GM23338 (cell line): ENCODE measurements at regions not wholly inside any gene's neighbourhood (a gene's known extent, or its start where the extent isn't known, plus 50 kb on each side); places are given as distances from the start of the nearest gene placed in this dataset.

Experiments used
- ATAC-seq: fragments of 200-7000 bp; cut with Tn5 transposase; 3 replicates; pipeline ENCODE4 v1.9.1; 2020
- DNase-seq: peaks from one replicate; pipeline ENCODE4 v3.0.0-alpha.2; 2015; ENCODE audit warnings: low spot score
- H2AFZ ChIP-seq: fragments of 200-600 bp; sonication (generic); 2 replicates; pipeline ENCODE4 v1.8.0; 2016; ENCODE audit warnings: antibody characterized with exemption, mild to moderate bottlenecking, moderate library complexity
- H3F3A ChIP-seq: fragments of 200-600 bp; sonication (generic); replicated peaks from 2 replicates; pipeline ENCODE4 v1.8.0; 2017; ENCODE audit warnings: antibody characterized with exemption, mixed run types, low read depth
- H3K27ac ChIP-seq: fragments of 200-600 bp; sonication (generic); 2 replicates; pipeline ENCODE4 v1.6.1; 2016; ENCODE audit warnings: low read depth
- H3K27me3 ChIP-seq: fragments of 200-600 bp; sonication (generic); 2 replicates; pipeline ENCODE4 v1.8.0; 2016; ENCODE audit warnings: mild to moderate bottlenecking, mixed run types, moderate library complexity; ENCODE audit not compliant: insufficient read depth
- H3K36me3 ChIP-seq: fragments of 200-600 bp; sonication (generic); 2 replicates; pipeline ENCODE4 v1.8.0; 2016; ENCODE audit warnings: mild to moderate bottlenecking; ENCODE audit not compliant: insufficient read depth
- H3K4me1 ChIP-seq: fragments of 200-600 bp; sonication (generic); 2 replicates; pipeline ENCODE4 v1.8.0; 2016; ENCODE audit warnings: mild to moderate bottlenecking, moderate library complexity; ENCODE audit not compliant: insufficient read depth
- H3K4me2 ChIP-seq: fragments of 200-600 bp; sonication (generic); 2 replicates; pipeline ENCODE4 v1.7.1; 2017; ENCODE audit warnings: mixed run types
- H3K4me3 ChIP-seq: fragments of 200-600 bp; sonication (generic); 2 replicates; pipeline ENCODE4 v1.6.1; 2016; ENCODE audit warnings: mixed run types
- H3K79me2 ChIP-seq: fragments of 200-600 bp; sonication (generic); replicated peaks from 2 replicates; pipeline ENCODE4 v1.8.0; 2017; ENCODE audit warnings: mild to moderate bottlenecking; ENCODE audit not compliant: insufficient read depth
- H3K9me2 ChIP-seq: fragments of 200-600 bp; sonication (generic); 2 replicates; pipeline ENCODE4 v1.8.0; 2017; ENCODE audit not compliant: insufficient read depth
- H4K20me1 ChIP-seq: fragments of 200-600 bp; sonication (generic); replicated peaks from 2 replicates; pipeline ENCODE4 v1.8.0; 2017; ENCODE audit warnings: mild to moderate bottlenecking; ENCODE audit not compliant: insufficient read depth
- H3K27ac Mint-ChIP-seq: 2 replicates; pipeline ENCODE4 v1.8.0; 2020; ENCODE audit warnings: inconsistent platforms, mild to moderate bottlenecking, moderate library complexity, mixed read lengths
- H3K27me3 Mint-ChIP-seq: 3 replicates; pipeline ENCODE4 v1.8.0; 2022; ENCODE audit warnings: low read depth, mild to moderate bottlenecking, moderate library complexity, mixed read lengths, inconsistent platforms; ENCODE audit not compliant: insufficient read depth, poor library complexity
- H3K36me3 Mint-ChIP-seq: 3 replicates; pipeline ENCODE4 v1.8.0; 2021; ENCODE audit warnings: low read depth, mild to moderate bottlenecking, inconsistent platforms, moderate library complexity, mixed read lengths
- H3K4me1 Mint-ChIP-seq: 3 replicates; pipeline ENCODE4 v1.8.0; 2020; ENCODE audit warnings: mild to moderate bottlenecking, inconsistent platforms, mixed read lengths
- H3K4me3 Mint-ChIP-seq: 3 replicates; pipeline ENCODE4 v1.8.0; 2021; ENCODE audit warnings: moderate library complexity, mild to moderate bottlenecking, inconsistent platforms, mixed read lengths
- H3K9me3 Mint-ChIP-seq: 3 replicates; pipeline ENCODE4 v1.8.0; 2020; ENCODE audit warnings: moderate library complexity, mild to moderate bottlenecking, inconsistent platforms, mixed read lengths
- CREB1 ChIP-seq: fragments of 250-450 bp; sonication (Bioruptor Pico); IDR thresholded peaks from 2 replicates; pipeline ENCODE4 v1.5.0; 2020; ENCODE audit warnings: low read depth, mild to moderate bottlenecking, moderate library complexity
- EZH2 ChIP-seq: fragments of 200-600 bp; sonication (generic); IDR thresholded peaks from one replicate; pipeline ENCODE4 v1.8.0; 2017; ENCODE audit warnings: antibody characterized with exemption, mild to moderate bottlenecking, low read depth; ENCODE audit not compliant: unreplicated experiment
- EZH2phosphoT487 ChIP-seq: fragments of 200-600 bp; sonication (generic); IDR thresholded peaks from one replicate; pipeline ENCODE4 v1.8.1; 2018; ENCODE audit warnings: antibody characterized with exemption; ENCODE audit not compliant: unreplicated experiment
- JUNB ChIP-seq: IDR thresholded peaks from one replicate; pipeline ENCODE4 v1.6.1; 2016; ENCODE audit warnings: antibody characterized with exemption; ENCODE audit not compliant: unreplicated experiment
- NANOG ChIP-seq: IDR thresholded peaks from 2 replicates; pipeline ENCODE4 v1.6.1; 2016; ENCODE audit warnings: antibody characterized with exemption, borderline replicate concordance
- POLR2AphosphoS5 ChIP-seq: IDR thresholded peaks from 2 replicates; pipeline ENCODE4 v1.6.1; 2016; ENCODE audit warnings: antibody characterized with exemption, low read depth
- STAT1 ChIP-seq: IDR thresholded peaks from one replicate; pipeline ENCODE4 v1.6.1; 2016; ENCODE audit warnings: antibody characterized with exemption; ENCODE audit not compliant: unreplicated experiment
- ZNF114 ChIP-seq: fragments of 250-450 bp; sonication (Bioruptor Pico); IDR thresholded peaks from 2 replicates; pipeline ENCODE4 v1.5.0; 2020; ENCODE audit warnings: mild to moderate bottlenecking, moderate library complexity
- ZNF331 ChIP-seq: fragments of 250-450 bp; sonication (Bioruptor Pico); IDR thresholded peaks from 2 replicates; pipeline ENCODE4 v1.5.0; 2020; ENCODE audit warnings: low read depth, mild to moderate bottlenecking, moderate library complexity
- TF ChIP-seq, protein P1 (sequence below): IDR thresholded peaks from one replicate; pipeline ENCODE4 v1.6.1; 2018; ENCODE audit warnings: antibody characterized with exemption; ENCODE audit not compliant: unreplicated experiment
- TF ChIP-seq, protein P2 (sequence below): fragments of 250-450 bp; sonication (Bioruptor Pico); IDR thresholded peaks from 2 replicates; pipeline ENCODE4 v1.5.0; 2020; ENCODE audit warnings: mild to moderate bottlenecking, moderate library complexity
- TF ChIP-seq, protein P3 (sequence below): IDR thresholded peaks from 2 replicates; pipeline ENCODE4 v1.6.1; 2016; ENCODE audit warnings: antibody characterized with exemption

DNA sequence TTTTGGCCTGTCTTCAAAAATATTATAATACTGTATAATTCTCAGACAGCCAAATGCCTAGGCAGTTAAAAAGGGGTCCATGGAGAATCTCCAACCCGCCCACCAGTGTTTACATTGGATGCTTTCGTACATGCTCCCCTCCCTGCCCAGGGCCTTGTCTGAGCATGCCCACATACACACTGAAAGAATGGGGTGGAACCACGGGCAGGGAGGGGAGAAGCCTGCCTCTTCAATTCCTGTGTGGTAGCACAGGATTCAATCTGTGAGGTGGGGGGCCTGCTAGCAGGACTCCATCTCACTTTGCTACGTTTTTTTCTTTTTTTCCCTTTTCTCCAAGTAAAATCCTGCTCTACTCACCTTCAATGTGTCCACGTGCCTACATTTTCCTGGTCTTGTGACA, 314.7 kb upstream of the GRAMD2B start:
- Histone ChIP-seq H3K4me1 (peaks cover 23% of the 10 kb centered on the region), H3K36me3 (no peaks in the 10 kb centered on the region; the same call in 1 of the 2 replicates), H3K79me2 (no peaks in the 10 kb centered on the region), H3K4me3 (no peak overlapping the region), H3F3A (no peaks in the 10 kb centered on the region), H3K27me3 (no peaks in the 10 kb centered on the region), H3K9me2 (peaks cover 2% of the 10 kb centered on the region; the same call in 1 of the 2 replicates), H2AFZ (peak overlapping the region; percentile 48; the same call in 1 of the 2 replicates), H3K27ac (no peak overlapping the region), H3K4me2 (no peak overlapping the region), H4K20me1 (no peaks in the 10 kb centered on the region)
- Mint-ChIP-seq H3K27ac (peak overlapping the region; percentile 67; the same call in 1 of the 2 replicates), H3K4me3 (no peak overlapping the region), H3K4me1 (peaks cover 18% of the 10 kb centered on the region), H3K27me3 (no peaks in the 10 kb centered on the region), H3K9me3 (peaks cover 11% of the 10 kb centered on the region), H3K36me3 (peaks cover 11% of the 10 kb centered on the region)
- TF ChIP-seq CREB1 (no peak), ZNF331 (CRISPR knock-in tag) (no peak), STAT1 (no peak), NANOG (no peak), POLR2AphosphoS5 (no peak), EZH2phosphoT487 (no peak), JUNB (no peak), EZH2 (no peak), ZNF114 (CRISPR knock-in tag) (no peak)
- TF ChIP-seq, protein P1, sequence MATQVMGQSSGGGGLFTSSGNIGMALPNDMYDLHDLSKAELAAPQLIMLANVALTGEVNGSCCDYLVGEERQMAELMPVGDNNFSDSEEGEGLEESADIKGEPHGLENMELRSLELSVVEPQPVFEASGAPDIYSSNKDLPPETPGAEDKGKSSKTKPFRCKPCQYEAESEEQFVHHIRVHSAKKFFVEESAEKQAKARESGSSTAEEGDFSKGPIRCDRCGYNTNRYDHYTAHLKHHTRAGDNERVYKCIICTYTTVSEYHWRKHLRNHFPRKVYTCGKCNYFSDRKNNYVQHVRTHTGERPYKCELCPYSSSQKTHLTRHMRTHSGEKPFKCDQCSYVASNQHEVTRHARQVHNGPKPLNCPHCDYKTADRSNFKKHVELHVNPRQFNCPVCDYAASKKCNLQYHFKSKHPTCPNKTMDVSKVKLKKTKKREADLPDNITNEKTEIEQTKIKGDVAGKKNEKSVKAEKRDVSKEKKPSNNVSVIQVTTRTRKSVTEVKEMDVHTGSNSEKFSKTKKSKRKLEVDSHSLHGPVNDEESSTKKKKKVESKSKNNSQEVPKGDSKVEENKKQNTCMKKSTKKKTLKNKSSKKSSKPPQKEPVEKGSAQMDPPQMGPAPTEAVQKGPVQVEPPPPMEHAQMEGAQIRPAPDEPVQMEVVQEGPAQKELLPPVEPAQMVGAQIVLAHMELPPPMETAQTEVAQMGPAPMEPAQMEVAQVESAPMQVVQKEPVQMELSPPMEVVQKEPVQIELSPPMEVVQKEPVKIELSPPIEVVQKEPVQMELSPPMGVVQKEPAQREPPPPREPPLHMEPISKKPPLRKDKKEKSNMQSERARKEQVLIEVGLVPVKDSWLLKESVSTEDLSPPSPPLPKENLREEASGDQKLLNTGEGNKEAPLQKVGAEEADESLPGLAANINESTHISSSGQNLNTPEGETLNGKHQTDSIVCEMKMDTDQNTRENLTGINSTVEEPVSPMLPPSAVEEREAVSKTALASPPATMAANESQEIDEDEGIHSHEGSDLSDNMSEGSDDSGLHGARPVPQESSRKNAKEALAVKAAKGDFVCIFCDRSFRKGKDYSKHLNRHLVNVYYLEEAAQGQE, result no peak
- TF ChIP-seq, protein P2, sequence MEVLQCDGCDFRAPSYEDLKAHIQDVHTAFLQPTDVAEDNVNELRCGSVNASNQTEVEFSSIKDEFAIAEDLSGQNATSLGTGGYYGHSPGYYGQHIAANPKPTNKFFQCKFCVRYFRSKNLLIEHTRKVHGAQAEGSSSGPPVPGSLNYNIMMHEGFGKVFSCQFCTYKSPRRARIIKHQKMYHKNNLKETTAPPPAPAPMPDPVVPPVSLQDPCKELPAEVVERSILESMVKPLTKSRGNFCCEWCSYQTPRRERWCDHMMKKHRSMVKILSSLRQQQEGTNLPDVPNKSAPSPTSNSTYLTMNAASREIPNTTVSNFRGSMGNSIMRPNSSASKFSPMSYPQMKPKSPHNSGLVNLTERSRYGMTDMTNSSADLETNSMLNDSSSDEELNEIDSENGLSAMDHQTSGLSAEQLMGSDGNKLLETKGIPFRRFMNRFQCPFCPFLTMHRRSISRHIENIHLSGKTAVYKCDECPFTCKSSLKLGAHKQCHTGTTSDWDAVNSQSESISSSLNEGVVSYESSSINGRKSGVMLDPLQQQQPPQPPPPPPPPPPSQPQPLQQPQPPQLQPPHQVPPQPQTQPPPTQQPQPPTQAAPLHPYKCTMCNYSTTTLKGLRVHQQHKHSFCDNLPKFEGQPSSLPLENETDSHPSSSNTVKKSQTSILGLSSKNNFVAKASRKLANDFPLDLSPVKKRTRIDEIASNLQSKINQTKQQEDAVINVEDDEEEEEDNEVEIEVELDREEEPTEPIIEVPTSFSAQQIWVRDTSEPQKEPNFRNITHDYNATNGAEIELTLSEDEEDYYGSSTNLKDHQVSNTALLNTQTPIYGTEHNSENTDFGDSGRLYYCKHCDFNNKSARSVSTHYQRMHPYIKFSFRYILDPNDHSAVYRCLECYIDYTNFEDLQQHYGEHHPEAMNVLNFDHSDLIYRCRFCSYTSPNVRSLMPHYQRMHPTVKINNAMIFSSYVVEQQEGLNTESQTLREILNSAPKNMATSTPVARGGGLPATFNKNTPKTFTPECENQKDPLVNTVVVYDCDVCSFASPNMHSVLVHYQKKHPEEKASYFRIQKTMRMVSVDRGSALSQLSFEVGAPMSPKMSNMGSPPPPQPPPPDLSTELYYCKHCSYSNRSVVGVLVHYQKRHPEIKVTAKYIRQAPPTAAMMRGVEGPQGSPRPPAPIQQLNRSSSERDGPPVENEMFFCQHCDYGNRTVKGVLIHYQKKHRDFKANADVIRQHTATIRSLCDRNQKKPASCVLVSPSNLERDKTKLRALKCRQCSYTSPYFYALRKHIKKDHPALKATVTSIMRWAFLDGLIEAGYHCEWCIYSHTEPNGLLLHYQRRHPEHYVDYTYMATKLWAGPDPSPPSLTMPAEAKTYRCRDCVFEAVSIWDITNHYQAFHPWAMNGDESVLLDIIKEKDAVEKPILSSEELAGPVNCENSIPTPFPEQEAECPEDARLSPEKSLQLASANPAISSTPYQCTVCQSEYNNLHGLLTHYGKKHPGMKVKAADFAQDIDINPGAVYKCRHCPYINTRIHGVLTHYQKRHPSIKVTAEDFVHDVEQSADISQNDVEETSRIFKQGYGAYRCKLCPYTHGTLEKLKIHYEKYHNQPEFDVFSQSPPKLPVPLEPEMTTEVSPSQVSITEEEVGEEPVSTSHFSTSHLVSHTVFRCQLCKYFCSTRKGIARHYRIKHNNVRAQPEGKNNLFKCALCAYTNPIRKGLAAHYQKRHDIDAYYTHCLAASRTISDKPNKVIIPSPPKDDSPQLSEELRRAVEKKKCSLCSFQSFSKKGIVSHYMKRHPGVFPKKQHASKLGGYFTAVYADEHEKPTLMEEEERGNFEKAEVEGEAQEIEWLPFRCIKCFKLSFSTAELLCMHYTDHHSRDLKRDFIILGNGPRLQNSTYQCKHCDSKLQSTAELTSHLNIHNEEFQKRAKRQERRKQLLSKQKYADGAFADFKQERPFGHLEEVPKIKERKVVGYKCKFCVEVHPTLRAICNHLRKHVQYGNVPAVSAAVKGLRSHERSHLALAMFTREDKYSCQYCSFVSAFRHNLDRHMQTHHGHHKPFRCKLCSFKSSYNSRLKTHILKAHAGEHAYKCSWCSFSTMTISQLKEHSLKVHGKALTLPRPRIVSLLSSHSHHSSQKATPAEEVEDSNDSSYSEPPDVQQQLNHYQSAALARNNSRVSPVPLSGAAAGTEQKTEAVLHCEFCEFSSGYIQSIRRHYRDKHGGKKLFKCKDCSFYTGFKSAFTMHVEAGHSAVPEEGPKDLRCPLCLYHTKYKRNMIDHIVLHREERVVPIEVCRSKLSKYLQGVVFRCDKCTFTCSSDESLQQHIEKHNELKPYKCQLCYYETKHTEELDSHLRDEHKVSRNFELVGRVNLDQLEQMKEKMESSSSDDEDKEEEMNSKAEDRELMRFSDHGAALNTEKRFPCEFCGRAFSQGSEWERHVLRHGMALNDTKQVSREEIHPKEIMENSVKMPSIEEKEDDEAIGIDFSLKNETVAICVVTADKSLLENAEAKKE (CRISPR knock-in tag), result no peak
- TF ChIP-seq, protein P3, sequence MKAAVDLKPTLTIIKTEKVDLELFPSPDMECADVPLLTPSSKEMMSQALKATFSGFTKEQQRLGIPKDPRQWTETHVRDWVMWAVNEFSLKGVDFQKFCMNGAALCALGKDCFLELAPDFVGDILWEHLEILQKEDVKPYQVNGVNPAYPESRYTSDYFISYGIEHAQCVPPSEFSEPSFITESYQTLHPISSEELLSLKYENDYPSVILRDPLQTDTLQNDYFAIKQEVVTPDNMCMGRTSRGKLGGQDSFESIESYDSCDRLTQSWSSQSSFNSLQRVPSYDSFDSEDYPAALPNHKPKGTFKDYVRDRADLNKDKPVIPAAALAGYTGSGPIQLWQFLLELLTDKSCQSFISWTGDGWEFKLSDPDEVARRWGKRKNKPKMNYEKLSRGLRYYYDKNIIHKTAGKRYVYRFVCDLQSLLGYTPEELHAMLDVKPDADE, result no peak
- DNase-seq (no peak), ATAC-seq (peak; percentile 72)
